ENCODE measurements at regions not wholly inside any gene's neighbourhood (a gene's known extent, or its start where the extent isn't known, plus 50 kb on each side); places are given as distances from the start of the nearest gene placed in this dataset.

GRCh38 chr2:83696838-83697237, 762.2 kb downstream of the SUCLG1 start:
- Mint-ChIP-seq H3K4me1 (ENCODE audit: low read depth) (no peaks in the 10 kb centered on the region), H3K9me3 (no peaks in the 10 kb centered on the region), H3K4me3 (no peak overlapping the region)

GRCh38 chr2:83695530-83695929, 763.5 kb downstream of the SUCLG1 start:
- no peaks in the 10 kb centered on the region for H3K36me3 ChIP-seq (ENCODE audit: insufficient read depth, low read length)
- Mint-ChIP-seq H3K4me1 (ENCODE audit: low read depth) (no peaks in the 10 kb centered on the region), H3K4me3 (no peak overlapping the region), H3K27ac (no peak overlapping the region), H3K9me3 (no peaks in the 10 kb centered on the region), H3K36me3 (ENCODE audit: low read depth) (no peaks in the 10 kb centered on the region), H3K27me3 (no peaks in the 10 kb centered on the region)
- DNase-seq (no peak), ATAC-seq (ENCODE audit: poor library complexity) (no peak)
- peaks cover 0 to 13% of the 10 kb centered on the region in 2 experiments for H3K9me3 ChIP-seq (ENCODE audit: control insufficient read depth in 1 of 2, insufficient read depth in 1 of 2, low read length in 2 of 2)
- H3K4me3 ChIP-seq (ENCODE audit: low read length), result no peak overlapping the region
- TF ChIP-seq CTCF (IDR thresholded peaks at IDR 0.05), result no peak
- H3K27me3 ChIP-seq (ENCODE audit: control insufficient read depth in 1 of 2, insufficient read depth in 2 of 2, low read length in 2 of 2), result no peaks in the 10 kb centered on the region
- no peak overlapping the region for H3K27ac ChIP-seq (ENCODE audit: low read depth in 1 of 2, low read length in 2 of 2)
- POLR2A ChIA-PET, result no interaction called here
- intact Hi-C loops (cut with DNase I, micrococcal nuclease), result no loop called here
- CTCF ChIA-PET, result no interaction called here
- H3K4me1 ChIP-seq (ENCODE audit: insufficient read depth, low read length), result no peaks in the 10 kb centered on the region

More at GRCh38 chr2:83696838-83697237, 762.2 kb downstream of the SUCLG1 start:
- H3K27ac Mint-ChIP-seq, result no peak overlapping the region
- no peak for ATAC-seq (ENCODE audit: poor library complexity)
- no peak for DNase-seq
- H3K36me3 Mint-ChIP-seq (ENCODE audit: low read depth), result no peaks in the 10 kb centered on the region
- H3K27me3 ChIP-seq (ENCODE audit: control insufficient read depth in 1 of 2, insufficient read depth in 2 of 2, low read length in 2 of 2), result no peaks in the 10 kb centered on the region
- no peaks in the 10 kb centered on the region for H3K27me3 Mint-ChIP-seq
- TF ChIP-seq CTCF (IDR thresholded peaks at IDR 0.05), result no peak
- ChIA-PET CTCF (no interaction called here), POLR2A (no interaction called here)
- H3K4me1 ChIP-seq (ENCODE audit: insufficient read depth, low read length), result no peaks in the 10 kb centered on the region
- H3K36me3 ChIP-seq (ENCODE audit: insufficient read depth, low read length), result no peaks in the 10 kb centered on the region
- no peak overlapping the region for H3K27ac ChIP-seq (ENCODE audit: low read depth in 1 of 2, low read length in 2 of 2)
- intact Hi-C loops (cut with DNase I, micrococcal nuclease), result no loop called here
- peaks cover 0 to 13% of the 10 kb centered on the region in 2 experiments for H3K9me3 ChIP-seq (ENCODE audit: control insufficient read depth in 1 of 2, insufficient read depth in 1 of 2, low read length in 2 of 2)
- no peak overlapping the region for H3K4me3 ChIP-seq (ENCODE audit: low read length)

- ChIA-PET CTCF (no interaction called here), POLR2A (no interaction called here)
- Histone ChIP-seq H3K9me3 (ENCODE audit: control insufficient read depth in 1 of 2, insufficient read depth in 1 of 2, low read length in 2 of 2) (peaks cover 0 to 13% of the 10 kb centered on the region in 2 experiments), H3K27ac (ENCODE audit: low read depth in 1 of 2, low read length in 2 of 2) (no peak overlapping the region), H3K4me3 (ENCODE audit: low read length) (no peak overlapping the region), H3K27me3 (ENCODE audit: control insufficient read depth in 1 of 2, insufficient read depth in 2 of 2, low read length in 2 of 2) (no peaks in the 10 kb centered on the region), H3K36me3 (ENCODE audit: insufficient read depth, low read length) (no peaks in the 10 kb centered on the region), H3K4me1 (ENCODE audit: insufficient read depth, low read length) (no peaks in the 10 kb centered on the region)
- ATAC-seq (ENCODE audit: poor library complexity) (no peak), DNase-seq (no peak)
- no peaks in the 10 kb centered on the region for H3K27me3 Mint-ChIP-seq
- intact Hi-C loops (cut with DNase I, micrococcal nuclease), result no loop called here
- no peaks in the 10 kb centered on the region for H3K36me3 Mint-ChIP-seq (ENCODE audit: low read depth)
- no peaks in the 10 kb centered on the region for H3K9me3 Mint-ChIP-seq
- H3K4me3 Mint-ChIP-seq, result no peak overlapping the region
- no peak overlapping the region for H3K27ac Mint-ChIP-seq
- no peak for TF ChIP-seq CTCF (IDR thresholded peaks at IDR 0.05)
- no peaks in the 10 kb centered on the region for H3K4me1 Mint-ChIP-seq (ENCODE audit: low read depth)
Observed at GRCh38 chr2:83695037-83695436, 764.0 kb downstream of the SUCLG1 start.
